ENCODE measurements at regions not wholly inside any gene's neighbourhood (a gene's known extent, or its start where the extent isn't known, plus 50 kb on each side); places are given as distances from the start of the nearest gene placed in this dataset.
A peak's percentile ranks its signal among the peaks of the same experiment; 100 is the strongest.
"Not testable (repeated sequence)": the region's sequence is repeated elsewhere in the genome, so short reads cannot be mapped to it uniquely, and the experiment has no call there.

- no peak for DNase-seq
These were observed 185.3 kb downstream of the KCNRG start for GRCh38 chr13:50200569-50200968.

GRCh38 chr13:50200988-50201387 lies 185.7 kb downstream of the KCNRG start:
- DNase-seq = no peak

DNA sequence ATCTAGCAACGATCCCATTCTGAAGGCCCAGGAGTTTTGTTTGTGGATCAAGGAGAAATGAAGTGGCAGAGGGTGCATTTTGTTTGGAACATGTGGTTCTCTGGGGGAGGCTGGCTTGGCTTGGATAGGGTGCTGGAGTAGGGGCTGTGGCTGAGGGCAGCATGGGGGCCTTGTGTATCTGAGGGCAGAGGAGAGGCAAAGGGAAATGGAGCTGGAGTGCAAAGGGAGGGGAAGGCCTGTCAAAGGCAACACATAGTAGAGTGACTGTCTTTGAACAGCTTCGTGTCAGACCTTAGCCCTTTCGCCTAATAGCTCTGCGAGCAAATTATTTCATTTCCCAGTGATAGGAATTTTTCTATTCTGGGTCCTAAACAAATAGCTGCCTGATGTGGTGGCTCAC lies 187.2 kb downstream of the KCNRG start:
- DNase-seq = no peak

GRCh38 chr13:50203256-50203941 lies 188.2 kb downstream of the KCNRG start:
- DNase-seq = peak; percentile 2

- DNase-seq = peak; percentile 1
These were observed 190.3 kb downstream of the KCNRG start for GRCh38 chr13:50205581-50205980.

DNA sequence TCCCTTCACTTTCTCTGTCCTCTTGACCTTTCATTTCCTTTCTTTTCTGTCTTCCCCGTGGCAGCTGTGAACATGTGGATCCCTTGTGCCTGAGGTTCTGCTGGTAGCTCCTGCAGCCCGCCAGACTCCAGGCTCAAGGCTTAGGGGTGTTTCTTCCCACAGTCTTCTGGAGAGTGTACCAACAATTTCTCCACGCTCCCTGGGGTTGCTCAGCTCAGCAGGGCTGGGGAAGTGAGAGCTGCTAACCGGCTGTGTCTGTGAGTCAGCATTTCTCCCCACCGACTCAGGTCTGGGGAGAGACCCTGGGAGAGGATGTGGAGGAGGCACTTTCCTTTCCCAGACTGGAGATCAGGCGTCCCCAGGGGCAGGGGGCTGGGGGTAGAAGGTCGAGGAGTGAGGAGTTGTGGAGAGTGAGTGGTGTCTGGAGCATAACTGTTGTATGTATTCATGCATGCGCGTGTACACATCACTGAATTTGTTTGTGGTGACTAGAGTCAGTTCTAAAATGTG lies 193.6 kb downstream of the KCNRG start:
- DNase-seq = no peak

- DNase-seq = no peak
These were observed 194.4 kb downstream of the KCNRG start for GRCh38 chr13:50209631-50210030.

- DNase-seq = no peak
These were observed 198.3 kb downstream of the KCNRG start for GRCh38 chr13:50213526-50213925.

- DNase-seq = no peak
These were observed 199.3 kb downstream of the KCNRG start for GRCh38 chr13:50214514-50214913.

- DNase-seq = no peak
These were observed 200.2 kb downstream of the KCNRG start for GRCh38 chr13:50215399-50215798.

- no peak for DNase-seq
These were observed 204.5 kb downstream of the KCNRG start for GRCh38 chr13:50219743-50220142.

DNA sequence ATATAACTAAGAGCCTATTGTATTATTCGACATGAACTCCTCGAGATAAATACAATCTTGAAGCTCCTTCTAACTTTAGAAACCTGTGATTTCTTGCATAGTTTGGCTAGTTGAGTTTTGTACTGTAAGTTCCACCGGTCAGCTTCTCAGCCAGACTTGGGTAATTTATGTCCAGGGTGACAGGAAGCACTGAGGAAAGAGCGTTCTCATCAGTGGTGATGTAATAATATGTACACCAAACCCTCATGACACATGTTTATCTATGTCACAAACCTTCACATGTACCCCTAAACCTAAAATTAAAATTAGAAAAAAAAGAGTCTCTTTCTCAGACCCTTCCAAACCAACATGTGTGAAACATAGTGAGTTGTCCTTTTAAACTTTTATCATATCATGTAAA lies 205.7 kb downstream of the KCNRG start:
- no peak for DNase-seq

- no peak for DNase-seq
These were observed 207.5 kb downstream of the KCNRG start for GRCh38 chr13:50222569-50223332.

GRCh38 chr13:50224534-50224933 lies 209.3 kb downstream of the KCNRG start:
- no peak for DNase-seq

- DNase-seq = no peak
These were observed 210.2 kb downstream of the KCNRG start for GRCh38 chr13:50225193-50226155.

DNA sequence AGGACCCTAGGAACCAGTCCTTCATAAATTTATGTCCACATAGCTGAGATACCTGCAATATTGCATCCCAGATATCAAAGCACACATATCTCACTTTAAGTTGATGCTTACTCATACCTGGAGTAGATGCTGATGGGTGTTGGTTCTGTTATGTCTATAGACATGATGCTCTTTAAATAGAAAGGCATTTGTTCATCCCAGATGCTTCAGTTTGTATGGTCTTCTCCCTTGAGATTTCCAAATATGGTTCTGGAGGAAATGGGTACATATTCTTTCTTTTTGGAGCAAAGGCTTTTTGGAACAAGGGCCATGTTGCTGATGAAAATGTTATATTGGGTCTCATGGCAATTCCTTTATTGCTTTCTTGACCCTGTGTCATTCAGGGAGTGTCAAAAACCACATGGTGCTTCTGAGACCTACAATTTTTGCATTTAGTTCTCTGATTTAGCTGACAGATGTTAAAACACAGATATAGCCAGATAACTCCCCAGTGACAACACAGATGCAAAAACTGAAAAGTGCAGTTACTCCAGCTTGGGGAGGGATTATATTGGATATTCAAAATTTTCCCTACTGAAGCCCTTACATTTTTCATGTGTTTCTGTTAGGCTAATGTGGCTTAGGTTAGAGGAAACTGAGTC lies 211.4 kb downstream of the KCNRG start:
- no peak for DNase-seq

GRCh38 chr13:50227361-50227760 lies 212.1 kb downstream of the KCNRG start:
- no peak for DNase-seq

GRCh38 chr13:50228527-50228926 lies 213.3 kb downstream of the KCNRG start:
- peak; percentile 58 for DNase-seq

DNA sequence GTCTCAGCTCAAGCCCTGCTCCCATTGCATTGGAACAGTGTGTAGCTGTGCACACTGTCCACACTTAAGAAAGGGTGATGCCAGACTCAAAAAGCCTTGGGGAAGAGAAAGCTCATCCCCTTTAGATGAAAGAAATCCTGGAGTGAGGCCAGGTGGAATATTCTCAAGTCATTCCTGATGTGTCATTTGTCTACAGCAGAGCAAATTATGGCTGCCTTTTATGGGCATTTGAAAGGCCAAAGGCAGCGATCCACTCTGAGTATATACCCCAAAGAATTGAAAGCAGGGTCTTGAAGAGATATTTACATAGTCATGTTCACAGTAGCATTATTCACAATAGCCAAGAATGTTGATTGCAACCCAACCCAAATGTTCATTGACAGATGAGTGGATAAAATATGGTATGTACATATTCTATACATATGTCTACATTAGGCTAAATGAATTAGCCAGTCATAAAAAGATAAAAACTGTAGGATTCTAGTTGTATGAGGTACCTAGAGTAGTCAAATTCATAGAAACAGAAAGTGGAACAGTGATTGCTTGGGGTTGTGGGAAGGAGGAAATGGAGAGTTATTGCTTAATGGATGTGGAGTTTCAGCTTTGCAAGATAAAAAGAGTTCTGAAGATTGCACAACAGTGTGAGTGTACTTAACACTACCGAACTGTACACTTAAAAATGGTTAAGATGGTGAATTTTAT lies 214.9 kb downstream of the KCNRG start:
- DNase-seq = no peak

DNA sequence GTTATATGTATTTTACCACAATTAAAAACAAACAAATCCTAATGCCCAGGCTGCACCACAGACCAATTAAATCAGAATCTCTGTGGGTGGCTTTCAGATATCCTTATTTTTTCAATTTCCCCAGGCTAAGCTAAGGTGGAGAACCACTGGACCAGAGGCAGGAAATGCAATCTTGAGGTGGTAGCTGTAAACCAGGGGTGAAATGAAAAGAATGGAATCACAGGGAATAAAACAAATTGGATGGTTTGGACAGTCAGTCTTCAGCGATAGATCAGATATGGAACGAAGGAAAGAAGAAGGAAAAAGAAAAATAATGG lies 215.4 kb downstream of the KCNRG start:
- DNase-seq = no peak

- DNase-seq = not testable (repeated sequence)
These were observed 218.3 kb downstream of the KCNRG start for GRCh38 chr13:50233574-50233973.

Data from NCI-H524 treated with DMSO at 0.1 percent for 48 hours (cell line).